SU-DHL-6 (cell line): ENCODE measurements at regions not wholly inside any gene's neighbourhood (a gene's known extent, or its start where the extent isn't known, plus 50 kb on each side); places are given as distances from the start of the nearest gene placed in this dataset.

ENCODE experiments used
- CTCF ChIP-seq: fragments of 200-600 bp; sonication (generic); IDR thresholded peaks from one replicate; pipeline ENCODE4 v1.5.1; 2017; ENCODE audit warnings: antibody characterized with exemption, mild to moderate bottlenecking, low read length, moderate library complexity; ENCODE audit not compliant: insufficient read depth, poor library complexity, severe bottlenecking
- EZH2phosphoT487 ChIP-seq: fragments of 200-600 bp; sonication (generic), shearing (Covaris generic); conservative IDR thresholded peaks from 2 replicates; pipeline ENCODE4 v1.6.1; 2018; ENCODE audit warnings: mild to moderate bottlenecking, antibody characterized with exemption, low read length, moderate library complexity, mixed read lengths

DNA sequence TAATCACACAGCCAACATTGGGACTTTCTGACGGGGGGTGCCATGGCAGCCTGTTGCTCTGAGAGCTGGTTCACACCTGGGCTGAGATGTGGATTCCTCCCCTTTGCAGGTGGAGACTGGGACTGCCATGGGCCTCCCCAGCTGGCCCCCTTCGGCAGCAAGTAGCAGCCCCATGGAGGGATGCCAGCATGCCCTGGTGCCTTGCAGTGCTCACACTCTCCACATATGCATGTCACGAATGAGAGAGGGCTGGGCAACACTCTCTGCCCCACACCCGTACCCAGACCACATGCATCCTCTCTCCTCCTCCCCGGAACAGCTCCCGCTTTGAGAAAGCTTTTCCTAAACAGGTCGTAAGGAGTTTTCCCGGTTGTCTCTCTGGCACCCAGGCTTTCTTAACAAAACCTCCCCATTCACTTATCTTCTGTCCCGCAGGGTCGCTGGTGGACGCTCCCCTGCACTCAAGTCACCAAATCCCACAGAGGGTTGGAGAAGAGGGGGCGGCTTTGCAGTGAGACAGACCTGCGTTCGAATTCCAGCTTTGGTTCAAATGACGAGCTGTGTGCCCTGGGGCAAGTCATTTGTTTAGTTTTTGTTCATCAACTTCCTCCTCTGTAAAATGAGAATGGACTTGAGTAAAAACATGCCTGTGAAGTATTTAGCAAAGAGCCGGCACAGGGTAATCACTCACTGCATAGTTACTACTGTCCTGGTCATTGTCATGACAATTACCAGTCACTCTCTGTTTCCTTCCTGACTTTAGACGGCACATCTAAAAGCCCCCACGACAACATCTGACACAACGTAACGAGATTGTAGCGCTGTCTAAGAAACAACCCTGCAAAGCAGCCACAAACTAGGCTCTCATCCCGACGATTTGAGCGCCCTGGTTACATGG, 231.3 kb upstream of the B3GAT1 start:
- TF ChIP-seq CTCF = no peak
- TF ChIP-seq EZH2phosphoT487 = no peak
